ENCODE measurements at regions not wholly inside any gene's neighbourhood (a gene's known extent, or its start where the extent isn't known, plus 50 kb on each side); places are given as distances from the start of the nearest gene placed in this dataset.

DNA sequence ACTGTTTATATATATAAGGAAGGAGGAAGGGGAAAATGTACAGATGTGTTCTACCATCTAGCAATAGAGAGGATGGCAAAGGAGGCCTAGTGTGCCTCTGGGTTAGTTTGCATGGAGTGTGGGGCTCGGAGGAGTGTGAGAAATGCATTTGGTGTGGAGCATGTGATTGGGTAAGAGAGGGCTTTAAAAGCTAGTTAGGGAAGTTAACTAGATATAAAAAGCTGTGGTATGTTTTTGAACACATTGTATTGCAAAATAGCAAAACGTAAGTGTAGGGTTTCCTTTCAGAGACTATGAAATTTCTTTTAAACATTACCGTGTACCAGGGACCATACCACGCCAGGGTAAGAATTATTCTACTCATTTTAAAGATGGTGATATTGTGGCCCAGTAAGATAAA is 53.3 kb upstream of the STXBP6 start:
- Mint-ChIP-seq H3K4me3 (no peak overlapping the region), H3K27me3 (peaks cover 4% of the 10 kb centered on the region), H3K36me3 (ENCODE audit: low read depth) (no peaks in the 10 kb centered on the region), H3K4me1 (no peaks in the 10 kb centered on the region), H3K27ac (no peak overlapping the region), H3K9me3 (no peaks in the 10 kb centered on the region)
- DNase-seq: no peak
- ChIA-PET POLR2A (no interaction called here), CTCF (no interaction called here)

DNA sequence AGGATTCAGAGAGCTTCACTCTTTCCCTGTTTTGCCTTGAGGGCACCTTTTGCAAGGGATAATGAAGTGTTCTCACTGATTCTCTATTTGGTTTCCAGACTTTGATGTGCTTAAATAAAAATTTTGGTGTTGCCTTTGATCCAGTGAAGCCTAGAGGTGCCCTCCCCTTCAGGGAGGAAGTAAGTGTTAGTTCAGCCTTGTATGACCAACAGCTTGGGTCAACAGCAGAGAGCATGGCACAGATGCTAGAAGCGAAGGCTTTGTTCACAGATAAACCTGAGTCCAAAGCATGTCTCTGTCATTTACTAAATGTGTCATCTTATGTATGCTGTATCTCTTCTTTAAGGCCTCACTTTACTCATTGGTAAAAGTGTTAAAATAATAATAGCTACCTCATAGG is 52.8 kb upstream of the STXBP6 start:
- H3K9me3 Mint-ChIP-seq: no peaks in the 10 kb centered on the region
- H3K27ac Mint-ChIP-seq: no peak overlapping the region
- peaks cover 4% of the 10 kb centered on the region for H3K27me3 Mint-ChIP-seq
- CTCF ChIA-PET: no interaction called here
- no peak for DNase-seq
- no peaks in the 10 kb centered on the region for H3K36me3 Mint-ChIP-seq (ENCODE audit: low read depth)
- no peak overlapping the region for H3K4me3 Mint-ChIP-seq
- POLR2A ChIA-PET: no interaction called here
- no peaks in the 10 kb centered on the region for H3K4me1 Mint-ChIP-seq

DNA sequence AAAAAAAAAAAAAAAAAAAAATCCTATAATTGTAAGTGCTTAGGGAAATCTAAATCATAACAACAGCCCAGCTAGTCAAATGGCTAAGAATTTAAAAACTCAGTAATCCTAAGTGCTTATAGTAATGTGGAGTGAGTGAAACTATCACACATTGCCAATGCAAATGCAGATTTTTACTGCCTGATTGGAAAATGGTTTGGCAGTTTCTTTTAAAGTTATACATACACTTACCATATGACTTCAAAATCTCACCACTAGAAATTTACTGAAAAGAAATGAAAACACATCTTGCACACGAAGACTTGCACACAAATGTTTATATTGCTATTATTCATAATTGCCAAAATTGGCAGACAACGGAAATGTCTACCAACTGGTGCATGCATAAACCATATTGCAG is 51.3 kb upstream of the STXBP6 start:
- Mint-ChIP-seq H3K27me3 (peaks cover 4% of the 10 kb centered on the region), H3K9me3 (no peaks in the 10 kb centered on the region), H3K27ac (no peak overlapping the region), H3K36me3 (ENCODE audit: low read depth) (no peaks in the 10 kb centered on the region), H3K4me1 (no peaks in the 10 kb centered on the region), H3K4me3 (no peak overlapping the region)
- CTCF ChIA-PET: no interaction called here
- DNase-seq: no peak
- POLR2A ChIA-PET: no interaction called here

Measured in activated CD4-positive, alpha-beta memory T cell treated with anti-CD3 and anti-CD28 coated beads, Interleukin-2, amount 10 ng/mL, durations not matched to agents 7 days and 5 days (primary cell).